Karpas-422 (cell line): ENCODE measurements at regions not wholly inside any gene's neighbourhood (a gene's known extent, or its start where the extent isn't known, plus 50 kb on each side); places are given as distances from the start of the nearest gene placed in this dataset.

Experiments used
- DNase-seq: peaks from one replicate; pipeline ENCODE4 v3.0.0-alpha.2; 2015
- H2AFZ ChIP-seq: fragments of 200-600 bp; sonication (generic); 2 replicates; pipeline ENCODE4 v1.6.1; 2014; ENCODE audit warnings: antibody characterized with exemption, low read length, mixed read lengths
- H3K27ac ChIP-seq: fragments of 200-600 bp; sonication (generic); 2 replicates; pipeline ENCODE4 v1.5.1; 2014; ENCODE audit warnings: mild to moderate bottlenecking, low read length, moderate library complexity
- H3K27me3 ChIP-seq: fragments of 200-600 bp; sonication (generic); 2 replicates; pipeline ENCODE4 v1.6.1; 2014; ENCODE audit warnings: low read length, mixed read lengths
- H3K36me3 ChIP-seq: fragments of 200-600 bp; sonication (generic); 2 replicates; pipeline ENCODE4 v1.6.1; 2014; ENCODE audit warnings: low read length, mixed read lengths; ENCODE audit not compliant: insufficient read depth
- H3K4me1 ChIP-seq: fragments of 200-600 bp; sonication (generic); 2 replicates; pipeline ENCODE4 v1.6.1; 2014; ENCODE audit warnings: mild to moderate bottlenecking, low read length, mixed read lengths
- H3K4me2 ChIP-seq: fragments of 200-600 bp; sonication (generic); 2 replicates; pipeline ENCODE4 v1.6.1; 2014; ENCODE audit warnings: low read length, low read depth, mild to moderate bottlenecking; ENCODE audit not compliant: poor library complexity, severe bottlenecking
- H3K4me3 ChIP-seq: fragments of 200-600 bp; sonication (generic); 2 replicates; pipeline ENCODE4 v1.5.1; 2014; ENCODE audit warnings: mild to moderate bottlenecking, antibody characterized with exemption, low read length, mixed read lengths
- H3K79me2 ChIP-seq: fragments of 200-600 bp; sonication (generic); 2 replicates; pipeline ENCODE4 v1.6.1; 2014; ENCODE audit warnings: mild to moderate bottlenecking, low read length, mixed read lengths
- H3K9ac ChIP-seq: fragments of 200-600 bp; sonication (generic); 2 replicates; pipeline ENCODE4 v1.6.0; 2014; ENCODE audit warnings: low read length
- H3K9me2 ChIP-seq: fragments of 200-600 bp; sonication (generic), shearing (Covaris generic); replicated peaks from 2 replicates; pipeline ENCODE4 v1.6.0; 2014; ENCODE audit warnings: mild to moderate bottlenecking, low read length, moderate library complexity; ENCODE audit not compliant: insufficient read depth
- H3K9me3 ChIP-seq: fragments of 300-700, 200-600 bp; sonication (generic); 2 replicates; pipeline ENCODE4 v1.6.1; 2014; ENCODE audit warnings: low read length, mixed read lengths
- H4K20me1 ChIP-seq: fragments of 200-600 bp; sonication (generic); 2 replicates; pipeline ENCODE4 v1.6.1; 2014; ENCODE audit warnings: mild to moderate bottlenecking, antibody characterized with exemption, low read length, low read depth; ENCODE audit not compliant: insufficient read depth

DNA sequence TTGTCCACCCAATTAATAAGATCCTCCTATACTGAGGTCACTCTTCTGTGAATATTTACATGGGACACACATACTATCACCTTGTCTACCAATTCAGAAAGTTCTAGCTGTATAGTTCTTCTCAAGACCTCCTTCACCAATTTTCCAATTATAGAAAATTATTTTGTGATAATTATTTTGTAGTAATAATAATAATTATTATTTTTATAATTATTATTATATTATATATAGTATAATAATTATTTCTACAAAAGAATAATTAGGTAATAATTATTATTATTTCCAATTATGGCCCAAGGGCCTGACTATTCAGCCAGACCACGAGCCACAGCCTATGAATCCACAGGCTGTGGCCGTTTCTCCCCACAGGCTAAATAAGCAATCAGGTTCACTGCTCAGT lies 164.1 kb upstream of the IGSF21 start:
- no peak overlapping the region for H3K4me2 ChIP-seq
- no peaks in the 10 kb centered on the region for H3K9me2 ChIP-seq
- no peak overlapping the region for H2AFZ ChIP-seq
- peaks cover 11% of the 10 kb centered on the region for H3K4me1 ChIP-seq
- H3K27me3 ChIP-seq: no peaks in the 10 kb centered on the region
- H4K20me1 ChIP-seq: no peaks in the 10 kb centered on the region
- H3K36me3 ChIP-seq: no peaks in the 10 kb centered on the region
- no peaks in the 10 kb centered on the region for H3K79me2 ChIP-seq
- no peaks in the 10 kb centered on the region for H3K9me3 ChIP-seq
- DNase-seq: no peak
- H3K9ac ChIP-seq: no peak overlapping the region
- no peak overlapping the region for H3K27ac ChIP-seq
- no peak overlapping the region for H3K4me3 ChIP-seq

DNA sequence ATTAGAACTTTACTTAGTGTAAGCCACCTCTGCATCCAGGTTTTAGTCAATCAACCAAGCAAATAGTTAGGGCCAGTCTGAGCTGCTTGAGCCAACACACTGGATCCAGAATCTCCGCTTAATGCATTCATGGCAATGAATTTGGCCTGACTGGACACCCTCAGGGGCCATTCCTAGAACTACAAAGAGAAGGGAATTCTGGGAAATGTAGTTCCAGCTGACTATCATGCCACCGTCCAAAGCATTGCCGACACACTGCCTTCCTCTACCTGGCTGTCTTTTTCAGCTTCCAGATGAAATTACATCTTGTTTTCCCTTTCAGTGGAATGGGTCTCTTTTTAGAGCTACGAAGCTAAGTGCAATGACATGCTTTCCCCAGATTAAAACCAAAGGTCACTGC lies 163.0 kb upstream of the IGSF21 start:
- H4K20me1 ChIP-seq: no peaks in the 10 kb centered on the region
- H3K9ac ChIP-seq: no peak overlapping the region
- H3K27me3 ChIP-seq: no peaks in the 10 kb centered on the region
- peaks cover 11% of the 10 kb centered on the region for H3K4me1 ChIP-seq
- no peak overlapping the region for H3K27ac ChIP-seq
- H3K9me2 ChIP-seq: no peaks in the 10 kb centered on the region
- no peak overlapping the region for H2AFZ ChIP-seq
- H3K36me3 ChIP-seq: no peaks in the 10 kb centered on the region
- no peak for DNase-seq
- no peaks in the 10 kb centered on the region for H3K9me3 ChIP-seq
- H3K79me2 ChIP-seq: no peaks in the 10 kb centered on the region
- no peak overlapping the region for H3K4me2 ChIP-seq
- H3K4me3 ChIP-seq: no peak overlapping the region

DNA sequence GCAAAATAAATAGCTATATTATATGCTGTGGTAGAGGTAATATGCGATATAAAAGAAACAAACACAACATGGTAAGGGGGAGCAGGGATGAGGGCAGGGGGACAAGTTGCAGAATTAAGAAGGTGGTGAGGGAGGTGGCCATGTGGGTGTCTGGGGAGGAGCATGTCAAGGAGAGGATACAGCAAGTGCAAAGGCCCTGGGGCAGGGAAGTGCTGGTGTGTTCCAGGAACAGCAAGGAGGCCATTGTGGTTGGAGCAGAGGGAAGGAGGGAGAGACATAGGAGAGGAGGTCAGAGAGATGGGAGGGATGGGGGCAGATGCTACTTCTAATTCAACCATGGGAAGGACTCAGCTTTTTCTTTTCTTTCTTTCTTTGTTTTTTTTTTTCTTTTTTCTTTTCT lies 161.2 kb upstream of the IGSF21 start:
- Histone ChIP-seq H3K9me2 (no peaks in the 10 kb centered on the region), H3K36me3 (no peaks in the 10 kb centered on the region), H3K27ac (no peak overlapping the region), H3K9me3 (no peaks in the 10 kb centered on the region), H3K79me2 (no peaks in the 10 kb centered on the region), H3K4me3 (no peak overlapping the region), H3K4me2 (no peak overlapping the region), H3K27me3 (no peaks in the 10 kb centered on the region), H2AFZ (no peak overlapping the region), H3K4me1 (peaks cover 9% of the 10 kb centered on the region), H3K9ac (no peak overlapping the region), H4K20me1 (no peaks in the 10 kb centered on the region)
- DNase-seq: no peak

DNA sequence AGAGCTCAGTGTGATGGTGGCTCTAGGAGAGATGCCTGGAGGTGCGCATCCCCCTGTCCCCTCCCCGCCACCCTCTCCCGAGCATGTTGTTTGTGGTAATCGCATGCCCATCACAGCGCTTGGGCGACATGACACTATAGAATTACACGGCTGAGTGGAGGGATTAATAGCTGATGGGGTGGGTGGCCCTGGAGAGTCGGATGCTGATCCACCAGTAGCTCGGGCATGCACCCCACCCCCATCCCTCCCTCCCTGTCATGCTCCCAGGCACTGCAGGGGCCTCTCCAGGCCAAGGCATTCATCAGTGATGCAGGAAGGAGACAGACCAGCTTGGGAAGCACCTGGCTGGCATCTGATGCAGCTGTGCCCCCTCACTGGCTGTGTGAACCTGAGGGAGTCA lies 159.0 kb upstream of the IGSF21 start:
- no peaks in the 10 kb centered on the region for H3K27me3 ChIP-seq
- H3K4me3 ChIP-seq: no peak overlapping the region
- no peak for DNase-seq
- H3K9me3 ChIP-seq: no peaks in the 10 kb centered on the region
- no peaks in the 10 kb centered on the region for H3K36me3 ChIP-seq
- H3K4me1 ChIP-seq: no peaks in the 10 kb centered on the region
- H2AFZ ChIP-seq: no peak overlapping the region
- no peaks in the 10 kb centered on the region; the same call in 1 of the 2 replicates for H4K20me1 ChIP-seq
- no peak overlapping the region for H3K4me2 ChIP-seq
- no peaks in the 10 kb centered on the region for H3K9me2 ChIP-seq
- no peak overlapping the region for H3K27ac ChIP-seq
- no peak overlapping the region for H3K9ac ChIP-seq
- H3K79me2 ChIP-seq: no peaks in the 10 kb centered on the region

DNA sequence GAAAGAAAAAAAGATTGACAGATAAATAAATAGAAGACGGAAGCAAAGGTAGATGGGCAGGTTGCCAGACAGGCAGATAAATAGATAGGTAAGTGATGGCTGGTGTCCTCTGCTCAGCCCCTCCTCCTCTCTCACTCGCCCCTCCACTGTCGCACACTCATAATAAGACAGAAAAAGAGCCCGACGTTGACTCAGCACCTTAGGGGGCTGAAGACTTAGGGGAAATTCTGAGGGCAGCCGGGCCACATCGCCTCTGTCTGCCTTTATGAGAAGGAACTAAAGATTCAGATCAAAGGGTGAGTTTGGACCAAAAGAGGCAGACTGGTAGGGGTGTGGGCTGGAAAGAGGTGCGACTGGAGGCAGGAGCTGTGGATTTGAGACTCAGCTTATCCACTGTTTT lies 158.1 kb upstream of the IGSF21 start:
- Histone ChIP-seq H3K9me2 (no peaks in the 10 kb centered on the region), H3K9ac (no peak overlapping the region), H3K79me2 (no peaks in the 10 kb centered on the region), H3K4me1 (no peaks in the 10 kb centered on the region), H3K4me2 (no peak overlapping the region), H2AFZ (no peak overlapping the region), H3K36me3 (no peaks in the 10 kb centered on the region), H3K4me3 (no peak overlapping the region), H3K27me3 (no peaks in the 10 kb centered on the region), H3K27ac (no peak overlapping the region), H3K9me3 (no peaks in the 10 kb centered on the region), H4K20me1 (no peaks in the 10 kb centered on the region; the same call in 1 of the 2 replicates)
- no peak for DNase-seq

DNA sequence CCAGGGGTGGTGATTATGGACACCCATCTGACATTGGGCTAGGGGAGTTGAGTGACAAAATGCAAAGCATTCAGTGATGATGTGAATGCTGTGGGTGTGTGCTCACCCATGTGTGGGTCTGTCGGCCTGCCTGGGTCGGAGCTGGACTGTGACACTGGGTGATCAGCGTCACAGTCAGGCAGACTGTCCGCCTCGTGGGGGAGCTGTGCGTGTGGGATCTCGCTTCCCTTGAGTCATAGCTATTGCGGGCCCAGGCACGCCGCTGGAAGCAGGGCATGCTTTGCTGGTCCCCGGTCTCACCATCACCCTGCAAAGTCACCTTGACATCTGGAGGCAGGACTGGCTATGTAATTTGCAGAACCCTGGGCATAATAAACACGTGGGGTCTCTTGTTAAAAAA lies 156.9 kb upstream of the IGSF21 start:
- Histone ChIP-seq H3K27me3 (no peaks in the 10 kb centered on the region), H3K9ac (no peak overlapping the region), H3K27ac (no peak overlapping the region), H3K4me2 (no peak overlapping the region), H3K79me2 (no peaks in the 10 kb centered on the region), H3K9me2 (no peaks in the 10 kb centered on the region), H3K4me1 (no peaks in the 10 kb centered on the region), H3K36me3 (no peaks in the 10 kb centered on the region), H4K20me1 (no peaks in the 10 kb centered on the region; the same call in 1 of the 2 replicates), H3K9me3 (no peaks in the 10 kb centered on the region), H3K4me3 (no peak overlapping the region), H2AFZ (no peak overlapping the region)
- no peak for DNase-seq

DNA sequence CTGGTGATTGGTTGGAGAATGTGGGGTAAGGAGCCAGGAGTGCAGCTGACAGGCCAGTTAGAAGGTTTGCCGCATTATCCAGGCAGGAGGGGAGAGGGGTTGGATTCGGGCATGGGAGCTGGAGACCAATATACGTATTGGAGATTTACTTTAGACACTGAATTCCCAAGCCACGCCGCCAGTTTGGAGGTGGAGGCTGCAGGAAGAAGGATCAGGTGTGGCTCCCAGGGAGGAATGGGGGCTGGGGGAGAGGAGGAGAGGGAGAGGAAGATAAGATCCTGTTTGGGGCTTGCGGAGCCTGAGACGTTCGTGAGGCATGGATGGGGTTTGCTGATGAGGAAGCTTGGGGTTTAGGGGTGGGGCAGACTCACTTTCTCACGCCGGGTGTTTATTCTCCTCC lies 155.1 kb upstream of the IGSF21 start:
- no peak overlapping the region for H3K27ac ChIP-seq
- H4K20me1 ChIP-seq: no peaks in the 10 kb centered on the region; the same call in 1 of the 2 replicates
- no peaks in the 10 kb centered on the region for H3K27me3 ChIP-seq
- no peaks in the 10 kb centered on the region for H3K9me3 ChIP-seq
- no peak for DNase-seq
- no peak overlapping the region for H3K4me3 ChIP-seq
- H3K79me2 ChIP-seq: no peaks in the 10 kb centered on the region
- no peak overlapping the region for H2AFZ ChIP-seq
- no peaks in the 10 kb centered on the region for H3K4me1 ChIP-seq
- no peak overlapping the region for H3K9ac ChIP-seq
- no peaks in the 10 kb centered on the region for H3K9me2 ChIP-seq
- H3K4me2 ChIP-seq: no peak overlapping the region
- H3K36me3 ChIP-seq: no peaks in the 10 kb centered on the region

DNA sequence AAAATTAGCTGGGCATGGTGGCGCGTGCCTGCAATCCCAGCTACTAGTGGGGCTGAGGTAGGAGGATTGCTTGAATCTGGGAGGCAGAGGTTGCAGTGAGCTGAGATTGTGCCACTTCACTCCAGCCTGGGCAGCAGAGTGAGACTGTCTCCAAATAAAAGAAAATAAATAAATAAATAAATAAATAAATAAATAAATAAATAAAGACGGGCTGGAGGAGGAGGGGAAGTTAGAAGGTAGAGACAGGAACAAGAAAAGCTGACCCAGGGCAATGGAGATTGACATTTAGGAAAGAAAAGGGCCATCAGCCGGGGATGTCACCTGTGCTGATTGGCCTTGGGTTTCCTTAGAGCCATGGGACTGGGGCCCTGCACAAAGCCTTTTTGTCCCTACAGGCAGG lies 153.7 kb upstream of the IGSF21 start:
- H3K9me3 ChIP-seq: no peaks in the 10 kb centered on the region

More for the DNA sequence above, 153.7 kb upstream of the IGSF21 start:
- H2AFZ ChIP-seq: no peak overlapping the region
- no peak overlapping the region for H3K27ac ChIP-seq
- no peak for DNase-seq
- no peaks in the 10 kb centered on the region for H3K79me2 ChIP-seq
- peaks cover 6% of the 10 kb centered on the region for H3K4me1 ChIP-seq
- H3K9me2 ChIP-seq: no peaks in the 10 kb centered on the region
- H4K20me1 ChIP-seq: no peaks in the 10 kb centered on the region; the same call in 1 of the 2 replicates
- H3K4me3 ChIP-seq: no peak overlapping the region
- no peaks in the 10 kb centered on the region; the same call in 1 of the 2 replicates for H3K27me3 ChIP-seq
- H3K36me3 ChIP-seq: no peaks in the 10 kb centered on the region
- no peak overlapping the region for H3K9ac ChIP-seq
- H3K4me2 ChIP-seq: no peak overlapping the region
